H1 (cell line): ENCODE measurements at regions not wholly inside any gene's neighbourhood (a gene's known extent, or its start where the extent isn't known, plus 50 kb on each side); places are given as distances from the start of the nearest gene placed in this dataset.

Source experiments
- CTCF ChIA-PET: fragments of 300-600 bp; sonication (Branson Sonifier 250); formaldehyde crosslinking; loops from one replicate; lab custom pipeline; 2021; ENCODE audit not compliant: partially characterized antibody; lab: Charles Lee
- POLR2A ChIA-PET: fragments of 300-600 bp; sonication (Branson Sonifier 250); formaldehyde crosslinking; loops from one replicate; lab custom pipeline; 2021; ENCODE audit warnings: inconsistent platforms; ENCODE audit not compliant: partially characterized antibody; lab: Charles Lee
- DNase-seq, 2 experiments: peaks; one replicate each; pipeline versions ENCODE4 v3.0.0 to v3.0.0-alpha.2; 2010 to 2022; ENCODE audit warnings: low spot score in 2 of 2, low read depth in 1 of 2, mixed read lengths in 1 of 2
- FAIRE-seq: peaks from 2 replicates; lab custom pipeline; 2011; peaks lifted over from hg19 to GRCh38; lab: Jason Lieb, UNC
- H2AFZ ChIP-seq: 2 replicates; pipeline ENCODE4 v1.8.1; 2012; ENCODE audit warnings: low read length, inconsistent platforms
- H2AK5ac ChIP-seq: 2 replicates; pipeline ENCODE4 v1.6.1; 2013; ENCODE audit warnings: low read depth, low read length
- H2BK120ac ChIP-seq: replicated peaks from 2 replicates; pipeline ENCODE3; 2013; ENCODE audit warnings: low read depth, low read length, inconsistent platforms
- H2BK12ac ChIP-seq: 2 replicates; pipeline ENCODE4 v1.6.1; 2013; ENCODE audit warnings: low read depth, low read length
- H2BK15ac ChIP-seq: 2 replicates; pipeline ENCODE4 v1.6.1; 2013; ENCODE audit warnings: low read length
- H2BK20ac ChIP-seq: 2 replicates; pipeline ENCODE4 v1.6.1; 2013; ENCODE audit warnings: low read length
- H2BK5ac ChIP-seq: 2 replicates; pipeline ENCODE4 v1.6.1; 2013; ENCODE audit warnings: low read depth, low read length
- H3K14ac ChIP-seq: 2 replicates; pipeline ENCODE4 v1.6.1; 2013; ENCODE audit warnings: inconsistent platforms; ENCODE audit not compliant: insufficient read length
- H3K18ac ChIP-seq: 2 replicates; pipeline ENCODE4 v1.6.1; 2013; ENCODE audit warnings: low read length; ENCODE audit errors: extremely low read depth
- H3K23ac ChIP-seq: 2 replicates; pipeline ENCODE4 v1.6.1; 2013; ENCODE audit warnings: inconsistent platforms; ENCODE audit not compliant: insufficient read length
- H3K23me2 ChIP-seq: 2 replicates; pipeline ENCODE4 v1.6.1; 2013; ENCODE audit warnings: low read depth, low read length
- H3K27ac ChIP-seq: 2 replicates; pipeline ENCODE4 v1.6.1; 2011; ENCODE audit warnings: low read depth, low read length, inconsistent platforms
- H3K27me3 ChIP-seq, 4 experiments: replicated peaks in 1 of 4; 1 replicate in 1 of 4; 2 replicates in 3 of 4; pipeline versions ENCODE4 v1.6.1 to v1.8.1; 2011 to 2013; ENCODE audit warnings: low read length in 3 of 4, mild to moderate bottlenecking in 3 of 4, inconsistent platforms in 2 of 4, mixed read lengths in 2 of 4, moderate library complexity in 1 of 4; ENCODE audit not compliant: control insufficient read depth in 3 of 4, insufficient read depth in 3 of 4; ENCODE audit errors: extremely low read depth in 1 of 4
- H3K36me3 ChIP-seq, 4 experiments: 2 replicates each; pipeline versions ENCODE4 v1.6.1 to v1.8.1; 2011 to 2013; ENCODE audit warnings: mild to moderate bottlenecking in 4 of 4, low read length in 3 of 4, moderate library complexity in 2 of 4, control low read depth in 1 of 4, inconsistent platforms in 1 of 4; ENCODE audit not compliant: insufficient read depth in 4 of 4, control insufficient read depth in 2 of 4
- H3K4ac ChIP-seq: replicated peaks from 2 replicates; pipeline ENCODE3; 2013; ENCODE audit warnings: low read length, low read depth, mixed read lengths, inconsistent platforms; ENCODE audit not compliant: insufficient read length
- H3K4me1 ChIP-seq, 4 experiments: replicated peaks in 1 of 4; 1 replicate in 1 of 4; 2 replicates in 3 of 4; pipeline versions ENCODE4 v1.6.1 to v1.8.1; 2011 to 2013; ENCODE audit warnings: low read length in 3 of 4, inconsistent platforms in 2 of 4, mixed read lengths in 1 of 4; ENCODE audit not compliant: insufficient read depth in 4 of 4, control insufficient read depth in 3 of 4
- H3K4me2 ChIP-seq, 2 experiments: 2 replicates each; pipeline versions ENCODE4 v1.6.1 to v1.8.1; 2011 to 2013; ENCODE audit warnings: low read depth in 2 of 2, low read length in 2 of 2, control low read depth in 1 of 2, inconsistent platforms in 1 of 2, mild to moderate bottlenecking in 1 of 2; ENCODE audit not compliant: insufficient read depth in 1 of 2
- H3K4me3 ChIP-seq, 4 experiments: fragments of 200-600, 300-600 bp in 1 of 4; sonication (generic), shearing (Covaris generic), sonication (Bioruptor Twin) in 1 of 4; 2 replicates each; pipeline versions ENCODE4 v1.5.1 to v1.8.1; 2011 to 2016; ENCODE audit warnings: low read length in 4 of 4, low read depth in 3 of 4, control low read depth in 2 of 4, inconsistent platforms in 2 of 4, mild to moderate bottlenecking in 2 of 4, mixed read lengths in 1 of 4, moderate library complexity in 1 of 4; ENCODE audit not compliant: insufficient read depth in 2 of 4; ENCODE audit errors: extremely low read depth in 1 of 4
- H3K56ac ChIP-seq: replicated peaks from 2 replicates; pipeline ENCODE3; 2013; ENCODE audit warnings: low read depth, mild to moderate bottlenecking, mixed read lengths, low read length, inconsistent platforms; ENCODE audit not compliant: insufficient read length
- H3K79me1 ChIP-seq: 2 replicates; pipeline ENCODE4 v1.6.1; 2013; ENCODE audit warnings: low read depth, low read length, control low read depth
- H3K79me2 ChIP-seq, 2 experiments: 2 replicates each; pipeline versions ENCODE4 v1.6.1 to v1.8.1; 2012 to 2013; ENCODE audit warnings: low read length in 2 of 2, mild to moderate bottlenecking in 2 of 2, inconsistent platforms in 1 of 2; ENCODE audit not compliant: insufficient read depth in 2 of 2, control insufficient read depth in 1 of 2
- H3K9ac ChIP-seq, 4 experiments: replicated peaks in 1 of 4; 1 replicate in 1 of 4; 2 replicates in 3 of 4; pipeline versions ENCODE4 v1.6.1 to v1.8.1; 2011 to 2013; ENCODE audit warnings: low read depth in 3 of 4, low read length in 3 of 4, control low read depth in 2 of 4, mild to moderate bottlenecking in 2 of 4, moderate library complexity in 2 of 4, inconsistent platforms in 1 of 4; ENCODE audit errors: extremely low read depth in 1 of 4
- H3K9me3 ChIP-seq, 2 experiments: 2 replicates each; pipeline versions ENCODE4 v1.6.1 to v1.8.1; 2012 to 2013; ENCODE audit warnings: mild to moderate bottlenecking in 2 of 2, moderate library complexity in 2 of 2, control low read depth in 1 of 2, inconsistent platforms in 1 of 2, low read depth in 1 of 2, low read length in 1 of 2, mixed read lengths in 1 of 2; ENCODE audit not compliant: insufficient read depth in 2 of 2
- H4K20me1 ChIP-seq, 2 experiments: replicated peaks in 1 of 2; 2 replicates each; pipeline versions ENCODE3 to v1.8.1; 2011 to 2013; ENCODE audit warnings: inconsistent platforms in 2 of 2, low read length in 2 of 2, mild to moderate bottlenecking in 1 of 2; ENCODE audit not compliant: insufficient read depth in 2 of 2, control insufficient read depth in 1 of 2
- H4K5ac ChIP-seq: 2 replicates; pipeline ENCODE4 v1.6.1; 2013; ENCODE audit warnings: low read length, low read depth, mixed read lengths, inconsistent platforms; ENCODE audit not compliant: insufficient read length
- H4K8ac ChIP-seq: 2 replicates; pipeline ENCODE4 v1.8.0; 2013; ENCODE audit warnings: mild to moderate bottlenecking, moderate library complexity, low read length, inconsistent platforms; ENCODE audit not compliant: insufficient read depth; ENCODE audit errors: extremely low read depth
- H4K91ac ChIP-seq: replicated peaks from 2 replicates; pipeline ENCODE3; 2013; ENCODE audit warnings: low read length, mixed read lengths, inconsistent platforms; ENCODE audit not compliant: insufficient read length
- KDM1A ChIP-seq: fragments of 200-600, 300-600 bp; sonication (generic); IDR thresholded peaks from 2 replicates; pipeline ENCODE4 v1.7.1; 2016; ENCODE audit warnings: mild to moderate bottlenecking, low read length, borderline replicate concordance
- RAD21 ChIP-seq, 2 experiments: IDR thresholded peaks in 1 of 2; conservative IDR thresholded peaks in 1 of 2; 2 replicates each; pipeline ENCODE4 v1.6.1; 2011; ENCODE audit warnings: low read depth in 2 of 2, low read length in 2 of 2, improper control_type of control experiment in 1 of 2, inconsistent platforms in 1 of 2, mild to moderate bottlenecking in 1 of 2, moderate library complexity in 1 of 2
- WGBS, 2 experiments: shearing (Covaris generic) in 1 of 2; methylation state at CpG; one replicate each; pipeline versions ENCODE4 v1.1.6 to v1.1.7; 2013 to 2015; ENCODE audit warnings: low lambda C conversion rate in 2 of 2, mixed read lengths in 2 of 2, inconsistent platforms in 1 of 2, low coverage in 1 of 2, missing lambda C conversion rate in 1 of 2; ENCODE audit not compliant: insufficient replicate concordance in 2 of 2, insufficient coverage in 1 of 2, insufficient read length in 1 of 2; ENCODE audit errors: extremely low coverage in 1 of 2, missing lambda C conversion rate in 1 of 2; 5-methylcytosine and 5-hydroxymethylcytosine counted together
- TF ChIP-seq, protein P1 (sequence below), 3 experiments: IDR thresholded peaks; 1 replicate in 2 of 3; 2 replicates in 1 of 3; pipeline versions ENCODE4 v1.5.1 to v1.6.1; 2011; ENCODE audit warnings: low read length in 3 of 3, mild to moderate bottlenecking in 3 of 3, inconsistent platforms in 2 of 3, low read depth in 1 of 3, moderate library complexity in 1 of 3; ENCODE audit not compliant: insufficient read depth in 1 of 3; ENCODE audit errors: control extremely low read depth in 1 of 3

DNA sequence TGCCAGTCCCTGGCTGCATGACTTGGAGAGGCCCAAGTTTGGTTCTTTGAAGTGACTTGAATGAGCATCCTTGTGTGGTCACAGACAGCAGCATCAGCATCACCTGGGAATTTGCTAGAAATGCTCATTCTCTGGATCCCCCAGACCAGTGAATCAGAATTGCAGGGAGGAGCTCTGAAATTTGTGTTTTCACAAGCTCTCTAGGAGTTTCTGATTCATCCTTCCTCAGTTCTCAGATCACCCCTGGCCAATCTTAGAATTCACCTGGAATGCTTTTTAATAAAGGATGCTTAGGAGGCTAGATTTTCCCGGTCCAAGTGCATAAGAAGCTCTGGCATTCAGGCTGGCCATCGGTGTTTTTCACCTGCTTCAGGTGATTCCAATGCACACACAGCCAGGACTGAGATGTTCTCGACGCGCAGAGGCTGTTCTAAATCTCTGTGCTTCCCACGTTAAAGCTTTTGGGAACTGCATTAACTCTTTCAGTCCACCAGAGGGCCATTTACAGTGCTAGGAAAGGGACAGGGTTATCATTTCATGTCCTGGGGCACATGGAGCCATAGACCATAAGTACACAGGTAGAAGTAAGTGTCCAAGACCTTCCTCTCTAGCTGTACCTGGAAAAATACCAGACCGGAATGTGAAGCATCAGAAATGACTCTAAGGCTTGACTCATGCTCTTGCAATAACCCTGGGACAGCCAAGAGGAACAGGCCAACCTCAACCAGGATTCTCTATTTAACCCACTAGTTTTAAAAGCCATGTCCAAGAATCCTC lies 85.7 kb upstream of the XYLT1 start:
- Histone ChIP-seq H2BK5ac (no peak overlapping the region), H3K79me1 (no peaks in the 10 kb centered on the region), H3K18ac (no peak overlapping the region), H2AK5ac (no peak overlapping the region), H4K8ac (no peak overlapping the region), H3K27me3 (no peaks in the 10 kb centered on the region), H3K4ac (no peak overlapping the region), H2AFZ (no peak overlapping the region), H2BK20ac (no peak overlapping the region), H3K9me3 (no peaks in the 10 kb centered on the region), H4K20me1 (no peaks in the 10 kb centered on the region), H2BK15ac (no peak overlapping the region), H3K4me1 (no peaks in the 10 kb centered on the region), H2BK120ac (no peak overlapping the region), H3K14ac (no peak overlapping the region), H3K56ac (no peak overlapping the region), H3K27ac (no peak overlapping the region), H4K91ac (no peak overlapping the region), H3K23ac (no peak overlapping the region), H3K4me2 (no peak overlapping the region), H3K79me2 (no peaks in the 10 kb centered on the region), H4K5ac (no peak overlapping the region), H3K36me3 (no peaks in the 10 kb centered on the region), H3K4me3 (no peak overlapping the region), H3K23me2 (no peaks in the 10 kb centered on the region), H3K9ac (no peak overlapping the region), H2BK12ac (no peak overlapping the region)
- CTCF ChIA-PET: interaction anchor here (0.6 to 5.4 kb wide), 36 partner anchors 9 to 947 kb away, joined by 3 to 42 read pairs (median 4); no protein-coding TSS in a partner anchor
- FAIRE-seq (peak; percentile 96), DNase-seq (peak in 1 of 2 experiments; percentile 2)
- no peak for TF ChIP-seq KDM1A
- TF ChIP-seq, protein P1, sequence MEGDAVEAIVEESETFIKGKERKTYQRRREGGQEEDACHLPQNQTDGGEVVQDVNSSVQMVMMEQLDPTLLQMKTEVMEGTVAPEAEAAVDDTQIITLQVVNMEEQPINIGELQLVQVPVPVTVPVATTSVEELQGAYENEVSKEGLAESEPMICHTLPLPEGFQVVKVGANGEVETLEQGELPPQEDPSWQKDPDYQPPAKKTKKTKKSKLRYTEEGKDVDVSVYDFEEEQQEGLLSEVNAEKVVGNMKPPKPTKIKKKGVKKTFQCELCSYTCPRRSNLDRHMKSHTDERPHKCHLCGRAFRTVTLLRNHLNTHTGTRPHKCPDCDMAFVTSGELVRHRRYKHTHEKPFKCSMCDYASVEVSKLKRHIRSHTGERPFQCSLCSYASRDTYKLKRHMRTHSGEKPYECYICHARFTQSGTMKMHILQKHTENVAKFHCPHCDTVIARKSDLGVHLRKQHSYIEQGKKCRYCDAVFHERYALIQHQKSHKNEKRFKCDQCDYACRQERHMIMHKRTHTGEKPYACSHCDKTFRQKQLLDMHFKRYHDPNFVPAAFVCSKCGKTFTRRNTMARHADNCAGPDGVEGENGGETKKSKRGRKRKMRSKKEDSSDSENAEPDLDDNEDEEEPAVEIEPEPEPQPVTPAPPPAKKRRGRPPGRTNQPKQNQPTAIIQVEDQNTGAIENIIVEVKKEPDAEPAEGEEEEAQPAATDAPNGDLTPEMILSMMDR (IDR thresholded peaks at IDR 0.05; ENCODE audit: control extremely low read depth in 1 of 3, insufficient read depth in 1 of 3, low read depth in 1 of 3, low read length in 3 of 3): peak; percentile 11 to 79 (median 77)
- TF ChIP-seq RAD21 (IDR thresholded peaks at IDR 0.05 in 1 of 2, conservative IDR thresholded peaks at IDR 0.05 in 1 of 2; ENCODE audit: low read depth in 2 of 2, low read length in 2 of 2): peak; percentile 69 to 80
- POLR2A ChIA-PET: interaction anchor here (0.9 kb wide), 1 partner anchor 23 kb away, joined by 4 read pairs; no protein-coding TSS in a partner anchor
- 45% methylated on average over 7 of the region's 7 CpGs; no CpG with 5 or more reads in 1 of the 2 experiments for WGBS, 2 experiments
